B cell (primary cell): ENCODE measurements at regions not wholly inside any gene's neighbourhood (a gene's known extent, or its start where the extent isn't known, plus 50 kb on each side); places are given as distances from the start of the nearest gene placed in this dataset.

ENCODE experiments used
- EZH2 ChIP-seq: IDR thresholded peaks from 2 replicates; pipeline ENCODE4 v1.6.1; 2012; ENCODE audit warnings: borderline replicate concordance, low read depth, mild to moderate bottlenecking, moderate library complexity, low read length; ENCODE audit not compliant: insufficient read depth, poor library complexity, severe bottlenecking
- TF ChIP-seq, protein P1 (sequence below): fragments of 200-600 bp; IDR thresholded peaks from one replicate; pipeline ENCODE4 v1.8.0; 2022; ENCODE audit warnings: antibody characterized with exemption, mild to moderate bottlenecking

- TF ChIP-seq, protein P1, sequence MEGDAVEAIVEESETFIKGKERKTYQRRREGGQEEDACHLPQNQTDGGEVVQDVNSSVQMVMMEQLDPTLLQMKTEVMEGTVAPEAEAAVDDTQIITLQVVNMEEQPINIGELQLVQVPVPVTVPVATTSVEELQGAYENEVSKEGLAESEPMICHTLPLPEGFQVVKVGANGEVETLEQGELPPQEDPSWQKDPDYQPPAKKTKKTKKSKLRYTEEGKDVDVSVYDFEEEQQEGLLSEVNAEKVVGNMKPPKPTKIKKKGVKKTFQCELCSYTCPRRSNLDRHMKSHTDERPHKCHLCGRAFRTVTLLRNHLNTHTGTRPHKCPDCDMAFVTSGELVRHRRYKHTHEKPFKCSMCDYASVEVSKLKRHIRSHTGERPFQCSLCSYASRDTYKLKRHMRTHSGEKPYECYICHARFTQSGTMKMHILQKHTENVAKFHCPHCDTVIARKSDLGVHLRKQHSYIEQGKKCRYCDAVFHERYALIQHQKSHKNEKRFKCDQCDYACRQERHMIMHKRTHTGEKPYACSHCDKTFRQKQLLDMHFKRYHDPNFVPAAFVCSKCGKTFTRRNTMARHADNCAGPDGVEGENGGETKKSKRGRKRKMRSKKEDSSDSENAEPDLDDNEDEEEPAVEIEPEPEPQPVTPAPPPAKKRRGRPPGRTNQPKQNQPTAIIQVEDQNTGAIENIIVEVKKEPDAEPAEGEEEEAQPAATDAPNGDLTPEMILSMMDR, result no peak
- TF ChIP-seq EZH2, result no peak
These were observed 589.9 kb downstream of the TBC1D4 start for GRCh38 chr13:74892096-74892495.
